Stomach (tissue), 8 donors: ENCODE measurements at regions not wholly inside any gene's neighbourhood (a gene's known extent, or its start where the extent isn't known, plus 50 kb on each side); places are given as distances from the start of the nearest gene placed in this dataset.

Experiments used
- DNase-seq, 2 donors: peaks; one replicate each; pipeline versions ENCODE4 v3.0.0 to v3.0.0-alpha.2; 2013 to 2019
- H3K27ac ChIP-seq, 5 donors: fragments of 200-600 bp in 4 of 5; sonication (generic) in 4 of 5; one replicate each; pipeline ENCODE4 v1.5.1; 2013 to 2019; ENCODE audit warnings: mild to moderate bottlenecking in 1 of 5, moderate library complexity in 1 of 5
- H3K27me3 ChIP-seq, 3 donors: fragments of 200-600 bp; sonication (generic); one replicate each; pipeline ENCODE4 v1.5.1; 2017 to 2019; ENCODE audit warnings: mixed run types in 1 of 3
- H3K36me3 ChIP-seq, 4 donors: fragments of 200-600 bp; sonication (generic); 1 replicate in 3 of 4; 2 replicates in 1 of 4; pipeline ENCODE4 v1.5.1; 2016 to 2019
- H3K4me1 ChIP-seq, 4 donors: fragments of 200-600 bp; sonication (generic); one replicate each; pipeline ENCODE4 v1.5.1; 2016 to 2019
- H3K4me3 ChIP-seq, 4 donors: fragments of 200-600 bp; sonication (generic) in 3 of 4; one replicate each; pipeline ENCODE4 v1.5.1; 2016 to 2019; ENCODE audit warnings: mild to moderate bottlenecking in 1 of 4
- H3K9me3 ChIP-seq, 4 donors: fragments of 200-600 bp; sonication (generic); one replicate each; pipeline ENCODE4 v1.5.1; 2016 to 2019
- EP300 ChIP-seq: sonication (generic); formaldehyde crosslinking; IDR thresholded peaks from one replicate; pipeline ENCODE4 v1.6.1; 2017; ENCODE audit warnings: antibody characterized with exemption
- POLR2A ChIP-seq, 4 donors: fragments of 450-650 bp; IDR thresholded peaks; one replicate each; pipeline ENCODE4 v1.6.1; 2016; ENCODE audit warnings: antibody characterized with exemption in 4 of 4, control low read depth in 2 of 4, mild to moderate bottlenecking in 1 of 4, moderate library complexity in 1 of 4
- POLR2AphosphoS5 ChIP-seq, 3 donors: sonication (generic); formaldehyde crosslinking; IDR thresholded peaks; one replicate each; pipeline ENCODE4 v1.6.1; 2016; ENCODE audit warnings: antibody characterized with exemption in 3 of 3
- WGBS, 5 donors: extraction: QIAGEN DNeasy Blood & Tissue Kit in 3 of 5; methylation state at CpG; one replicate each; pipeline versions ENCODE4 v1.1.5 to v1.1.7; 2013 to 2018; 5-methylcytosine and 5-hydroxymethylcytosine counted together
- intact Hi-C: fragments of 100-400 bp; cut with DNase I; formaldehyde crosslinking; loops from one replicate; pipeline ENCODE4 v1.15.1; 2023; ENCODE audit warnings: low total_unique reads
- TF ChIP-seq, protein P1 (sequence below), 7 experiments: fragments of 450-650 bp in 4 of 7; fragments of 200-600 bp in 3 of 7; sonication (generic) in 3 of 7; IDR thresholded peaks; one replicate each; pipeline ENCODE4 v1.5.1; 2016 to 2019; ENCODE audit warnings: antibody characterized with exemption in 7 of 7, control low read depth in 2 of 7, mild to moderate bottlenecking in 1 of 7
- donor health status: healthy with polysubstance abuse.
- donor health status: Bipolar disorder and iron deficiency.
- donor health status: healthy.

DNA sequence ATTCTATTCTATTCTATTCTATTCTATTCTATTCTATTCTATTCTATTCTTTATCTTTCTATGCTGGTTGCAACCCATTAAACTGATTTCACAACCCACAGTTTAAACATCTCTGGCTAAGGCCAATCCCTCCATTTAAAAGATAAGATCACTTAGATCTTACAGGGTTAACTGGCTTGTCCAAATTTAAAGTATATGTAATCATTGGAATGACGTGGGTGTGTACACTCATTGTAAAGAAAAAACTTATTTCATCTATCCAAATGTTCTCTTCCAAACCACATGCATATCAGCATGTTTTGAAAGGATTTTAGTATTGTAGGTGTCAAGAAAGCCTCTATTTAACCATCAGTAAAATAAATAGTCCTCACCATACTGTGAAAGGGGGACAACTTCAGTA lies 299.6 kb upstream of the RUNX1 start:
- DNase-seq = no peak
- TF ChIP-seq POLR2AphosphoS5 (IDR thresholded peaks at IDR 0.05) = no peak
- TF ChIP-seq EP300 = no peak
- no peak for TF ChIP-seq POLR2A (IDR thresholded peaks at IDR 0.05)
- TF ChIP-seq, protein P1, sequence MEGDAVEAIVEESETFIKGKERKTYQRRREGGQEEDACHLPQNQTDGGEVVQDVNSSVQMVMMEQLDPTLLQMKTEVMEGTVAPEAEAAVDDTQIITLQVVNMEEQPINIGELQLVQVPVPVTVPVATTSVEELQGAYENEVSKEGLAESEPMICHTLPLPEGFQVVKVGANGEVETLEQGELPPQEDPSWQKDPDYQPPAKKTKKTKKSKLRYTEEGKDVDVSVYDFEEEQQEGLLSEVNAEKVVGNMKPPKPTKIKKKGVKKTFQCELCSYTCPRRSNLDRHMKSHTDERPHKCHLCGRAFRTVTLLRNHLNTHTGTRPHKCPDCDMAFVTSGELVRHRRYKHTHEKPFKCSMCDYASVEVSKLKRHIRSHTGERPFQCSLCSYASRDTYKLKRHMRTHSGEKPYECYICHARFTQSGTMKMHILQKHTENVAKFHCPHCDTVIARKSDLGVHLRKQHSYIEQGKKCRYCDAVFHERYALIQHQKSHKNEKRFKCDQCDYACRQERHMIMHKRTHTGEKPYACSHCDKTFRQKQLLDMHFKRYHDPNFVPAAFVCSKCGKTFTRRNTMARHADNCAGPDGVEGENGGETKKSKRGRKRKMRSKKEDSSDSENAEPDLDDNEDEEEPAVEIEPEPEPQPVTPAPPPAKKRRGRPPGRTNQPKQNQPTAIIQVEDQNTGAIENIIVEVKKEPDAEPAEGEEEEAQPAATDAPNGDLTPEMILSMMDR (IDR thresholded peaks at IDR 0.05) = no peak
- WGBS, 5 donors = 11 to 33% (median 14%) methylated on average over 1 of the region's 1 CpG
- Histone ChIP-seq H3K9me3 (no peaks in the 10 kb centered on the region), H3K4me3 (no peak overlapping the region), H3K4me1 (peaks cover 0 to 16% (median 0%) of the 10 kb centered on the region in 4 donors), H3K27ac (no peak overlapping the region), H3K36me3 (no peaks in the 10 kb centered on the region), H3K27me3 (no peaks in the 10 kb centered on the region)
- intact Hi-C loops = no loop called here

DNA sequence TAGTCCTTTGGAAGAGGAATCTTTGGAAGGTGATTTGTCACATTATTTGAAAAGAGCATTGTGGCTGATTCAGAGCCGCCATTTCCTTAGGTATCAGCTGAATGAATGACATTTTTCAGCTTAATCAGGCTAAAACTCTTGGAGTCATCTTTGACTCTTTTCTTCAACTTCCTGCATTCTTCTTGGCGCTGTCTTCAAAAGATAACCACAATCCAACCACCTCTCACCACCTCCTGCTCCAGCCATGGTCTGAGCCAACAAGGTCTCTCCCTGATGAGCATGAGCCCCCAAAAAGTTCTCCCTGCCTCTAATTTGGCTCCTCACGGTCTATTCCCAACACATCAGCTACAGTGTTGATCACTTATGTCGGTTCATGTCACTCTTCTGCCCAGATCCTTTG lies 297.6 kb upstream of the RUNX1 start:
- H3K4me1 ChIP-seq = peaks cover 0 to 21% (median 2%) of the 10 kb centered on the region in 4 donors
- no peaks in the 10 kb centered on the region for H3K9me3 ChIP-seq
- TF ChIP-seq POLR2A (IDR thresholded peaks at IDR 0.05) = no peak
- no peak for TF ChIP-seq EP300
- TF ChIP-seq, protein P1 (IDR thresholded peaks at IDR 0.05) = no peak
- no peak for TF ChIP-seq POLR2AphosphoS5 (IDR thresholded peaks at IDR 0.05)
- H3K4me3 ChIP-seq = no peak overlapping the region
- no peak for DNase-seq
- no peak overlapping the region for H3K27ac ChIP-seq
- no peaks in the 10 kb centered on the region for H3K36me3 ChIP-seq
- WGBS, 5 donors = 90 to 96% (median 94%) methylated on average over 4 of the region's 4 CpGs
- H3K27me3 ChIP-seq = no peaks in the 10 kb centered on the region
- intact Hi-C loops = no loop called here

DNA sequence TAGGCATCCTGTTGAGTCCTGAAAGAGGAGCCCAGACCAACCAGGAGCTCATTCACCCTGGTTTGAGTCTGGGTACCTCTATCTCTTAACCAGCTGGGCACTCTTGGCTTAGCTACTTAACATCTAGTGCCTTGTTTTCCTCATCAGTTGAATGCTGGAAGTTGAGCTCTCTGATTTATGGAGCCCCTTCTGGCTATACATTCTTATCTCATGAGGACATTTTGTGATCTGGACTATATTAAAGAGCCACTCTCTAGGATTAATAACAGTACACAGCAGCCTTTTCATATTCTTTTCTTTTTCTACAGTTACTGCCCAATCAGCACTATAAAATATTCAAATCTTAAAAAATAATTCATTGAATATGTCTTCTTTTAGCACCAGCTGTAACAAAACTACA lies 296.9 kb upstream of the RUNX1 start:
- TF ChIP-seq, protein P1 (IDR thresholded peaks at IDR 0.05) = no peak
- TF ChIP-seq POLR2AphosphoS5 (IDR thresholded peaks at IDR 0.05) = no peak
- no peak for TF ChIP-seq POLR2A (IDR thresholded peaks at IDR 0.05)
- no peak for TF ChIP-seq EP300
- H3K4me3 ChIP-seq = no peak overlapping the region
- H3K27ac ChIP-seq = no peak overlapping the region
- no peaks in the 10 kb centered on the region for H3K36me3 ChIP-seq
- peaks cover 0 to 21% (median 2%) of the 10 kb centered on the region in 4 donors for H3K4me1 ChIP-seq
- no peak for DNase-seq
- intact Hi-C loops = no loop called here
- H3K9me3 ChIP-seq = no peaks in the 10 kb centered on the region
- no peaks in the 10 kb centered on the region for H3K27me3 ChIP-seq

DNA sequence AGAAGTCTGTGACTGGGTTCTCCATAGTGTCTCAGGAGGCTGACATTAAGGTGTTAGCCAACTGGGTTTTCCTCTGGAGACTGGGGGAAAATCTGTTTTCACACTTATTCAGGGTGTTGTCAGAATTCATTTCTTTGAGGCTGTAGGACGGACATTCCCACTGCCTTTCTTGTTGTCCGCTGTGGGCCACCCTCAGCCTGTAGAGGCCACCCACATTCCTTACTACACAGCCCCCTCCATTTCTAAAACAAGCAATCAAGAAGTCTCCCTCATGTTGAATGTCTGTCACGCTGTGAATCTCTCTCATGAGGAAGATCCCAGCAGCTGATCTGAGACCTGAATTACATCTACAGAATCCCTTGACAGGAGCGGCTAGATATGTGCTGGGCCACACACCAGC lies 295.5 kb upstream of the RUNX1 start:
- TF ChIP-seq POLR2AphosphoS5 (IDR thresholded peaks at IDR 0.05) (no peak), EP300 (no peak), POLR2A (IDR thresholded peaks at IDR 0.05) (no peak)
- TF ChIP-seq, protein P1 (IDR thresholded peaks at IDR 0.05) = no peak
- H3K36me3 ChIP-seq = no peaks in the 10 kb centered on the region
- intact Hi-C loops = no loop called here
- H3K27ac ChIP-seq = no peak overlapping the region
- DNase-seq = no peak
- H3K4me1 ChIP-seq = peaks cover 0 to 18% (median 2%) of the 10 kb centered on the region in 4 donors
- H3K4me3 ChIP-seq = no peak overlapping the region
- no peaks in the 10 kb centered on the region for H3K27me3 ChIP-seq
- no peaks in the 10 kb centered on the region for H3K9me3 ChIP-seq
- 91 to 97% (median 93%) methylated on average over 4 of the region's 4 CpGs for WGBS, 5 donors
